HG02798 (cell line): ENCODE measurements at regions not wholly inside any gene's neighbourhood (a gene's known extent, or its start where the extent isn't known, plus 50 kb on each side); places are given as distances from the start of the nearest gene placed in this dataset.

Experiments
- ATAC-seq: cut with Tn5 transposase; IDR thresholded peaks from one replicate; pipeline ENCODE4 v1.9.1; 2021; ENCODE audit warnings: mild to moderate bottlenecking; ENCODE audit not compliant: unreplicated experiment, poor library complexity

GRCh38 chr11:13905137-13905781 lies 57.3 kb upstream of the SPON1 start:
- no peak for ATAC-seq

GRCh38 chr11:13907678-13908077 lies 54.8 kb upstream of the SPON1 start:
- ATAC-seq: no peak

GRCh38 chr11:13908535-13908934 lies 54.0 kb upstream of the SPON1 start:
- no peak for ATAC-seq
